ENCODE measurements at regions not wholly inside any gene's neighbourhood (a gene's known extent, or its start where the extent isn't known, plus 50 kb on each side); places are given as distances from the start of the nearest gene placed in this dataset.

DNA sequence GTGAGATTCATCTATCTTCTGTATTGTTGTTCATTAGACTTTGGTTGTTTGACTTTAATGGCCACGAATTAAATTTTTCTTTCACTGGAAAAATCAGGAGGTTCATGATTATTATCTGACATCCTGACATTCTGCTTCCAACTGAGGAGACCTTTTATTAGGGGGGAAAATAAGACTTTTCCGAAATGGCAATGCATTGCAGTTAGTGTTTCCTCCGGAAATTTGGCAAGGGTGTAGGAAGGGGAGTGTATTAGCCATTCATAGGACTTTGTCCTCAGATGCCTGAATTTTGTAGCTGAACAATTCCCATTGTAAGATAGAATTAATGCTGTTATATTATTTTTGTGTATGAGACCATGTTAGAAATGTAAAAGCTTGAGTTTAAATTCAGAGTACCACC lies 450.6 kb upstream of the TGFBR2 start:
- no peaks in the 10 kb centered on the region for H3K9me2 ChIP-seq (replicated peaks; ENCODE audit: control insufficient read depth, low read length)
- H4K20me1 ChIP-seq (ENCODE audit: control insufficient read depth, insufficient read depth, low read depth, low read length) = no peaks in the 10 kb centered on the region
- no peak overlapping the region for H3K4me2 ChIP-seq (ENCODE audit: low read length)
- TF ChIP-seq EZH2phosphoT487 (IDR thresholded peaks at IDR 0.05; ENCODE audit: borderline replicate concordance, low read length) = no peak
- TF ChIP-seq, protein P1, sequence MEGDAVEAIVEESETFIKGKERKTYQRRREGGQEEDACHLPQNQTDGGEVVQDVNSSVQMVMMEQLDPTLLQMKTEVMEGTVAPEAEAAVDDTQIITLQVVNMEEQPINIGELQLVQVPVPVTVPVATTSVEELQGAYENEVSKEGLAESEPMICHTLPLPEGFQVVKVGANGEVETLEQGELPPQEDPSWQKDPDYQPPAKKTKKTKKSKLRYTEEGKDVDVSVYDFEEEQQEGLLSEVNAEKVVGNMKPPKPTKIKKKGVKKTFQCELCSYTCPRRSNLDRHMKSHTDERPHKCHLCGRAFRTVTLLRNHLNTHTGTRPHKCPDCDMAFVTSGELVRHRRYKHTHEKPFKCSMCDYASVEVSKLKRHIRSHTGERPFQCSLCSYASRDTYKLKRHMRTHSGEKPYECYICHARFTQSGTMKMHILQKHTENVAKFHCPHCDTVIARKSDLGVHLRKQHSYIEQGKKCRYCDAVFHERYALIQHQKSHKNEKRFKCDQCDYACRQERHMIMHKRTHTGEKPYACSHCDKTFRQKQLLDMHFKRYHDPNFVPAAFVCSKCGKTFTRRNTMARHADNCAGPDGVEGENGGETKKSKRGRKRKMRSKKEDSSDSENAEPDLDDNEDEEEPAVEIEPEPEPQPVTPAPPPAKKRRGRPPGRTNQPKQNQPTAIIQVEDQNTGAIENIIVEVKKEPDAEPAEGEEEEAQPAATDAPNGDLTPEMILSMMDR (IDR thresholded peaks at IDR 0.05; ENCODE audit: low read depth, low read length, poor library complexity, severe bottlenecking) = no peak
- no peak overlapping the region for H3K4me3 ChIP-seq (ENCODE audit: low read length)
- no peaks in the 10 kb centered on the region for H3K79me2 ChIP-seq (ENCODE audit: control insufficient read depth, low read length)
- H3K9me3 ChIP-seq (ENCODE audit: control insufficient read depth, insufficient read depth, low read length) = no peaks in the 10 kb centered on the region
- no peaks in the 10 kb centered on the region for H3K4me1 ChIP-seq (ENCODE audit: control insufficient read depth, low read length)
- no peak overlapping the region for H3K27ac ChIP-seq (ENCODE audit: low read depth, low read length)
- H3K27me3 ChIP-seq (ENCODE audit: control insufficient read depth, low read length) = no peaks in the 10 kb centered on the region
- H3K36me3 ChIP-seq (ENCODE audit: control insufficient read depth, low read length) = no peaks in the 10 kb centered on the region
- no peaks in the 10 kb centered on the region for H3F3A ChIP-seq (ENCODE audit: control insufficient read depth, insufficient read depth)

DNA sequence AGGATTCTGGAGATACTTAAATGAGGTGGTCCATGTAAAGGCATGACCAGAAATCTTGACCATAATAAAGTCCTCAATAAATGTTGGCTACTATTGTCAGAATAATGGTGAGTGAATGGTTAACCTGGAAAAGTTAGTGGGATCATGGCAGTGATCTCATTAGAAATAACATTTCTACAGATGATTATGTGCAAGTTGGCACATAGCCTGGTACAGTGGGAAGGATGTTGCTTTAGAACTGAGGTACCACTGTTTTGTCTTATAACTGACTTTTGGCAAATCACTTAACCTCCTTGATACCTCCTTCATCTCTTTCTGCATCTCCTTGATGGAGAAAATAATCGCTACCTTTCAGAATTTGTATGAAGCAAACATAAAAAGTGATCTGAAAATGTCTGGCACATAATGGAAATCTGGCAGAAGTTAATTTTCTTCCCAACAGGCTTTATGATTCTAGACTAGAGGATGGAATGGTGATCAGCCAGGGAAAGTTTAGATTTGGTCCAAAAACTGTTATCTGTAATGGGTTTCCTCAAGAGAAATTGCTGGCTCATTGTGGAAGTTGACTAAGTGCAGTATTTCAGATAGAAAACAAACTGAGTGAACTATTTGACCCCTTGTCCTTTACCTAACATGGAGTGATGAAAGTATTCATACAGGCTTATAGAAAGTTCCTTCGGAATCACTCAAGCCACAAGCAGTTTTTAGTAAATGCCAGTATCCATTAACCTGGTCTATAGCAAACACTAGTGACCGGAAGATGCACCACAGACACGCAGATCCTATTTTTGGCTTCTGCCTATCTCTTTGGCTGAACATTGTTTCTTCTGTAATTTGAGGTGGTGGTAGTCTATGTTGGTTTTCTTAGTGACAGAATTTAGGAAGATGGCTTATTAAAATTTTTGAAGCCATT lies 449.6 kb upstream of the TGFBR2 start:
- H3K27me3 ChIP-seq (ENCODE audit: control insufficient read depth, low read length) = no peaks in the 10 kb centered on the region
- H3K36me3 ChIP-seq (ENCODE audit: control insufficient read depth, low read length) = no peaks in the 10 kb centered on the region
- H3K4me2 ChIP-seq (ENCODE audit: low read length) = no peak overlapping the region
- H3K9me2 ChIP-seq (replicated peaks; ENCODE audit: control insufficient read depth, low read length) = no peaks in the 10 kb centered on the region
- H3K4me1 ChIP-seq (ENCODE audit: control insufficient read depth, low read length) = no peaks in the 10 kb centered on the region
- no peaks in the 10 kb centered on the region for H3K79me2 ChIP-seq (ENCODE audit: control insufficient read depth, low read length)
- no peaks in the 10 kb centered on the region for H4K20me1 ChIP-seq (ENCODE audit: control insufficient read depth, insufficient read depth, low read depth, low read length)
- H3K27ac ChIP-seq (ENCODE audit: low read depth, low read length) = no peak overlapping the region
- no peak overlapping the region for H3K4me3 ChIP-seq (ENCODE audit: low read length)
- H3F3A ChIP-seq (ENCODE audit: control insufficient read depth, insufficient read depth) = no peaks in the 10 kb centered on the region
- no peak for TF ChIP-seq EZH2phosphoT487 (IDR thresholded peaks at IDR 0.05; ENCODE audit: borderline replicate concordance, low read length)
- TF ChIP-seq, protein P1 (IDR thresholded peaks at IDR 0.05; ENCODE audit: low read depth, low read length, poor library complexity, severe bottlenecking) = no peak
- H3K9me3 ChIP-seq (ENCODE audit: control insufficient read depth, insufficient read depth, low read length) = no peaks in the 10 kb centered on the region

DNA sequence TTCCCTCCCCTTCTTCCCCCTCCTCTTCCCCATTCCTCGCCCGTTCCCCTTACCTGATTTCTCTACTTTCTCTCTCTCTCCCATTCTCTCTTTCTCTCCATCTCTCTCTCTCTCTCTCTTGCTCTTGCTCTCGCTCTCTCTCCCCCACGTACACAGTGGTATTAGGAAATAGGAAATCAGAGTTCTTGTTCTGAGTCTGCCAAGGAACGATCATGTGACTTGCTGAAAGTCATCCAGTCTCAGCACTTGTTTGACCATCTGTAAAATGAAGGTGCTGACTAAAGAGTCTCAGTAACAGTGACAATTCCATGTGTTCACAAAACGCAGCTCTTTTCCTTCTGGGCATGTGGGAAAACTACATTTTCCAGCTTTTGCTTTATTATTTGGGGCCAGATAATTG lies 445.0 kb upstream of the TGFBR2 start:
- Histone ChIP-seq H3K4me3 (ENCODE audit: low read length) (no peak overlapping the region), H3K4me2 (ENCODE audit: low read length) (no peak overlapping the region), H3K9me3 (ENCODE audit: control insufficient read depth, insufficient read depth, low read length) (no peaks in the 10 kb centered on the region), H3F3A (ENCODE audit: control insufficient read depth, insufficient read depth) (no peaks in the 10 kb centered on the region), H3K27me3 (ENCODE audit: control insufficient read depth, low read length) (no peaks in the 10 kb centered on the region), H3K4me1 (ENCODE audit: control insufficient read depth, low read length) (no peaks in the 10 kb centered on the region), H3K36me3 (ENCODE audit: control insufficient read depth, low read length) (no peaks in the 10 kb centered on the region), H3K9me2 (replicated peaks; ENCODE audit: control insufficient read depth, low read length) (no peaks in the 10 kb centered on the region), H3K27ac (ENCODE audit: low read depth, low read length) (no peak overlapping the region), H4K20me1 (ENCODE audit: control insufficient read depth, insufficient read depth, low read depth, low read length) (no peaks in the 10 kb centered on the region), H3K79me2 (ENCODE audit: control insufficient read depth, low read length) (no peaks in the 10 kb centered on the region)
- TF ChIP-seq, protein P1 (IDR thresholded peaks at IDR 0.05; ENCODE audit: low read depth, low read length, poor library complexity, severe bottlenecking) = no peak
- TF ChIP-seq EZH2phosphoT487 (IDR thresholded peaks at IDR 0.05; ENCODE audit: borderline replicate concordance, low read length) = no peak

Data from DOHH2 (cell line).